ENCODE measurements at regions not wholly inside any gene's neighbourhood (a gene's known extent, or its start where the extent isn't known, plus 50 kb on each side); places are given as distances from the start of the nearest gene placed in this dataset.

- intact Hi-C loops (cut with DNase I) = no loop called here
- no peaks in the 10 kb centered on the region for H3K4me1 ChIP-seq
- H3K9me3 ChIP-seq = no peaks in the 10 kb centered on the region
- no peak overlapping the region for H3K27ac ChIP-seq
- TF ChIP-seq CTCF (IDR thresholded peaks at IDR 0.05) = no peak
- H3K4me3 ChIP-seq = no peak overlapping the region
- H3K36me3 ChIP-seq (ENCODE audit: insufficient read depth in 1 of 2, low read depth in 1 of 2) = no peaks in the 10 kb centered on the region
- ATAC-seq = no peak
- H3K27me3 ChIP-seq (ENCODE audit: insufficient read depth in 3 of 3, low read length in 2 of 3) = no peaks in the 10 kb centered on the region
- WGBS, 3 donors = 82 to 87% (median 83%) methylated on average over 2 of the region's 2 CpGs
- no peak for DNase-seq
These were observed 288.6 kb upstream of the CNTN6 start for GRCh38 chr3:804211-804610.

DNA sequence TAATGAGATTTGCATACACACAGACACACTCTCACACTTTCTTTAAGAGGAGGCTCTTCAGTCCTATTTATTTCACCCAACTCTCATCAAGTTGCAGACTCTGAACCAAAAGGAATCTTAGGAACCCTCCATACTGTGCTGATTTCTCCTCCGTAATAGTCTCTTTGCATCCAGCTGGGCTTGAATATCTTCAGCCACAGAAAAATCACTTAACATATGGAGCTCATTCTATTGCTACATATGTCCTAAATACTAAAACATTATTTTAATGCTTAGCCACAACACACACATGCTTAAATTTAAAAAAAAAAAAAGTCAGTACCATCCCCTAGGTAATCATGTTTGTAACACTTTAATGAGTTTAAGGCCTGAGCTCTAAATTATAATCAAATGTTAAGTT is 287.5 kb upstream of the CNTN6 start:
- ATAC-seq (no peak), DNase-seq (no peak)
- no peaks in the 10 kb centered on the region for H3K4me1 ChIP-seq
- no peak for TF ChIP-seq CTCF (IDR thresholded peaks at IDR 0.05)
- no peak overlapping the region for H3K4me3 ChIP-seq
- intact Hi-C loops (cut with DNase I) = no loop called here
- WGBS, 3 donors = 75 to 79% (median 79%) methylated on average over 1 of the region's 1 CpG
- H3K36me3 ChIP-seq (ENCODE audit: insufficient read depth in 1 of 2, low read depth in 1 of 2) = no peaks in the 10 kb centered on the region
- no peak overlapping the region for H3K27ac ChIP-seq
- H3K9me3 ChIP-seq = no peaks in the 10 kb centered on the region
- no peaks in the 10 kb centered on the region for H3K27me3 ChIP-seq (ENCODE audit: insufficient read depth in 3 of 3, low read length in 2 of 3)

- H3K27ac ChIP-seq = no peak overlapping the region
- DNase-seq (no peak), ATAC-seq (no peak)
- no peaks in the 10 kb centered on the region for H3K27me3 ChIP-seq (ENCODE audit: insufficient read depth in 3 of 3, low read length in 2 of 3)
- H3K4me1 ChIP-seq = no peaks in the 10 kb centered on the region
- TF ChIP-seq CTCF (IDR thresholded peaks at IDR 0.05) = no peak
- no peaks in the 10 kb centered on the region for H3K36me3 ChIP-seq (ENCODE audit: insufficient read depth in 1 of 2, low read depth in 1 of 2)
- H3K9me3 ChIP-seq = no peaks in the 10 kb centered on the region
- intact Hi-C loops (cut with DNase I) = no loop called here
- 87 to 93% (median 90%) methylated on average over 2 of the region's 2 CpGs for WGBS, 3 donors
- no peak overlapping the region for H3K4me3 ChIP-seq
These were observed 286.8 kb upstream of the CNTN6 start for GRCh38 chr3:806006-806405.

DNA sequence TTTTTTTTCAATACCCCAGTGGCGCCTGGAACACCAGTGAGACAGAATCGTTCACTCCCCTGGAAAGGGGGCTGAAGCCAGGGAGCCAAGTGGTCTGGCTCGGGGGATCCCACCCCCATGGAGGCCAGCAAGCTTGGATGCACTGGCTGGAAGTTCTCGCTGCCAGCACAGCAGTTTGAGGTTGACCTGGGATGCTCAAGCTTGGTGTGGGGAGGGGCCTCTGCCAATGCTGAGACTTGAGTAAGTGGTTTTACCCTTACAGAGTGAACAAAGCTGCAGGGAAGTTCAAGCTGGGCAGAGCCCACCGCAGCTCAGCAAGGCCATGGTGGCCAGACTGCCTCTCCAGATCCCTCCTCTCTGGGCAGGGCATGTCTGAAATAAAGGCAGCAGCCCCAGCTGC is 276.2 kb upstream of the CNTN6 start:
- DNase-seq (no peak), ATAC-seq (no peak)
- H3K4me3 ChIP-seq = no peak overlapping the region
- intact Hi-C loops (cut with DNase I) = no loop called here
- H3K9me3 ChIP-seq = no peaks in the 10 kb centered on the region
- H3K27ac ChIP-seq = no peak overlapping the region
- no peaks in the 10 kb centered on the region for H3K36me3 ChIP-seq (ENCODE audit: insufficient read depth in 1 of 2, low read depth in 1 of 2)
- no peaks in the 10 kb centered on the region for H3K27me3 ChIP-seq (ENCODE audit: insufficient read depth in 3 of 3, low read length in 2 of 3)
- 70 to 75% (median 70%) methylated on average over 5 of the region's 5 CpGs for WGBS, 3 donors
- TF ChIP-seq CTCF (IDR thresholded peaks at IDR 0.05) = no peak
- H3K4me1 ChIP-seq = no peaks in the 10 kb centered on the region

- no peak overlapping the region for H3K4me3 ChIP-seq
- no peak overlapping the region for H3K27ac ChIP-seq
- intact Hi-C loops (cut with DNase I) = no loop called here
- ATAC-seq (no peak), DNase-seq (no peak)
- no peaks in the 10 kb centered on the region for H3K27me3 ChIP-seq (ENCODE audit: insufficient read depth in 3 of 3, low read length in 2 of 3)
- no peaks in the 10 kb centered on the region for H3K4me1 ChIP-seq
- no peak for TF ChIP-seq CTCF (IDR thresholded peaks at IDR 0.05)
- H3K9me3 ChIP-seq = peaks cover 3% of the 10 kb centered on the region
- no peaks in the 10 kb centered on the region for H3K36me3 ChIP-seq (ENCODE audit: insufficient read depth in 1 of 2, low read depth in 1 of 2)
- 77 to 88% (median 83%) methylated on average over 1 of the region's 1 CpG for WGBS, 3 donors
These were observed 258.1 kb upstream of the CNTN6 start for GRCh38 chr3:834679-835078.

All from psoas muscle (tissue), 7 donors.